Erythroblast (primary cell): ENCODE measurements at regions not wholly inside any gene's neighbourhood (a gene's known extent, or its start where the extent isn't known, plus 50 kb on each side); places are given as distances from the start of the nearest gene placed in this dataset.
"Not testable (repeated sequence)": the region's sequence is repeated elsewhere in the genome, so short reads cannot be mapped to it uniquely, and the experiment has no call there.

ENCODE experiments used
- DNase-seq, 2 experiments: peaks; one replicate each; lab custom pipeline; 2025; lab: John Stamatoyannopoulos, UW
- GATA1 ChIP-seq: IDR thresholded peaks from 2 replicates; pipeline ENCODE4 v1.6.1; 2011; ENCODE audit warnings: low read depth, mild to moderate bottlenecking, control low read depth, low read length, moderate library complexity
- POLR2A ChIP-seq: IDR thresholded peaks from 2 replicates; pipeline ENCODE4 v1.6.1; 2011; ENCODE audit warnings: mild to moderate bottlenecking, low read length

- peak; percentile 57 to 89 for DNase-seq
- TF ChIP-seq POLR2A: no peak
- TF ChIP-seq GATA1: no peak
Measured at GRCh38 chr7:119925581-119926289, 347.2 kb upstream of the KCND2 start.

DNA sequence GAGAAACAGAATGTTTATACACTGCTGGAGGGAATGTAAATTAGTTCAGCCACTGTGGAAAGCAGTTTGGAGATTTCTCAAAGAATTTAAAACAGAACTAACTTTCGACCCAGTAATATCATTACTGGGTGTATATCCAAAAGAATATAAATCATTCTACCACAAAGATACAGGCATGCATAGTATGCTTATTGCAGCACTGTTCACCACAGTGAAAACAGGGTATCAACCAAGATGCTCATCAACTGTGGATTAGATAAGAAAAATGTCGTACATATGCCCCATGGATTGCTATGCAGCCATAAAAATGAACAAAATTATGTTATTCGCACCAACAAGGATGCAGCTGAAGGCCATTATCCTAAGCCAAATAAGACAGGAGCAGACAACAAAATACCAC, 343.1 kb upstream of the KCND2 start:
- TF ChIP-seq POLR2A (no peak), GATA1 (no peak)
- no peak for DNase-seq

GRCh38 chr7:119931230-119931824, 341.6 kb upstream of the KCND2 start:
- DNase-seq: peak in 1 of 2 experiments; percentile 18
- no peak for TF ChIP-seq POLR2A
- no peak for TF ChIP-seq GATA1

DNA sequence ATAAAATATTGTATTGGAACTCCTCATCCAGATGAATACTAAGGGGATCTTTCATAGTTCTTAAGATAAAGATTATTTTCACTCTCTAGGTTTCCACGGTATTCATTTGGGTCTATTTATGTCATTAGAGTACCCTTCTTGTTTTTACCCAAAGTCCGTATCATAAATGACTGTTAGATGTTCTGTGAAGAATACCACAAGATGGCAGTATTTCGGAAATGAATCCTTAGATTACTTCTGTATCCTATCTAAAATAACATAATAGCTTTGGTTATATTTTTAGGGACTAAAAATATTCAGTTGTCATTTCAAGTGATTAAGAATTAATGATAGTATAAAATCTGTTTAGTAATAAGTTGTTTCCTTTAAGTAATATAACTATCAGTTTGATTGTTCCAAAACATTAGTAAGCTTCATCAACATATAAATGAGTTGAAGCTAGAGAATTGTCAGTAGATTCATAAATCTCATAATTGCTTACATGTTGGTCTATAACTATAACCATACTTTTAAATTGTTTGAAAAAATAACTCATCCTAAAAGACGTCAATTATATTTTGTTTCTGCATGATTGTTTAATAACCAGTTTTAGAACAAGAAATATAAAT, 337.5 kb upstream of the KCND2 start:
- peak; percentile 31 to 42 for DNase-seq
- no peak for TF ChIP-seq GATA1

DNA sequence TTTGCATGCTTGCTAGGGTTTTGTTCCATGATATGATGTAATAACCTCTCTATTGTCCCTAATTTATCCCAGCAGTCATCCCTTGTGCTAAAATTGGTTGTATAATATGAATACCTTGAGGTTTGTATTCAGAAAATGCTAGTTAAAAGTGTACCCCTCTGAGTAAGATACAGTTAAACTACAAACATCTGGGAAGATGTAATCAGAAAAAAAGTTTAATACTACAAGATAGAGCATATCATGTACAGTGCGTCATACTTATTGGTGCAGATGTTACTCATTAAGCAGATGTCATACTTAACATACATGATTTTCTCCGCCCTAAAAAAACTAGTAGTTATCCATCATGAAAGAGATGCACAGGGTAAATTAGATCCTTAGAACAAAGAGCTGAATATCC, 336.1 kb upstream of the KCND2 start:
- DNase-seq: no peak
- no peak for TF ChIP-seq POLR2A
- no peak for TF ChIP-seq GATA1

DNA sequence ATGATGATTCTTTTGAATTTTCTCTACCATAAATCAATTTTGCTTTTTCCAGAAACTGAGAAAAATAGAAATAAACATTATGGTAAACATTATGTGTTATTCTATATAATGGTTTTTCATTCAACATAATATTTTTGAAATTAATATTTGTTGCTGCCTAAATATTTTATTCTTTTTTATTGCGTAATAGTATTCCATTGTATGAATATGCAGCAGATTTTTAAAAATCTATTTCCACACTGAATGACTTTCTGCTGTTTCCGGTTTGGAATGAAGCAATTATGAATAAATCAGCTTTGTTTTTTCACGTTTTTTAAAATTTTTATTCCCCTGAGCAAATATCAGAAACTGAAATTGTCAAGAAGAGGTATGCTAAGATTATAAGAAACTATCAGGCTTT, 335.2 kb upstream of the KCND2 start:
- TF ChIP-seq POLR2A (no peak), GATA1 (no peak)
- no peak for DNase-seq

GRCh38 chr7:119943942-119944600, 328.9 kb upstream of the KCND2 start:
- DNase-seq: peak; percentile 13 to 55
- TF ChIP-seq POLR2A: no peak
- TF ChIP-seq GATA1: no peak

DNA sequence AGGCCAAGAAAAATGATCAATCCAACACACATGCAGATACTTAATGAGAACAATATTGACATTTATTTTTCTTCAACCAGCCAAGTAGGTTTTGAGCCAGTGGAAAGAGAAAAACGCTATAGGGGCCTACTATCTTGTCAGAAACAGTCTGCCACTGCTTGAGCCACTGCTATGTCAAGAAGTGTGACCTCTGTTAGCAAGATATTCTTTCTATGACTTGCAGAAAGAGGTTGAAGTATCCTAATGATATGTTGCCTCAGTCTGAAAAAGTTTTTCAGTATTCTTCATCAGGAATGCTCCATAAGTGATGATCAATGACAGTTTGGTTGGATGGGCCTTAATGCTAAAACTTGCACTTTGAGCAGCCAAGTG, 328.4 kb upstream of the KCND2 start:
- no peak for TF ChIP-seq POLR2A
- no peak for TF ChIP-seq GATA1
- DNase-seq: no peak

DNA sequence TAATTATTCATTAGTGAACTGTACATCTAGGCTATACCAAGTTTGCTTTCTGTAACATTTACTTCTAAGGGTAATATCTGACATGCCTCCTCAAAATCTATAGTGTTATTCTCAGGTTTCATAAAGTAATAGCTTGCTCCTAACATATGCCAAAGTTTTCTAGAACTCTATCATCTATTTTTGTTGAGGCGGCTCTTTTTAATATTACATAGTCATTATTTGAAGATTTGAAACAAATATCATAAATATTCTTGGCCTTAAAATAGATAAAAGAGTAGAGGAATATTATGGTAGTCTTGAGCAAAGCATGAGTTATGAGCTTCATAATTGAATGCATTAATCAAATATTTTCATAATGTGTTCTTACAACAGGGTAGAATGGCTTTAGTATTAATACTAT, 327.2 kb upstream of the KCND2 start:
- TF ChIP-seq GATA1: no peak
- TF ChIP-seq POLR2A: no peak

GRCh38 chr7:119949053-119949452, 323.9 kb upstream of the KCND2 start:
- no peak for DNase-seq
- no peak for TF ChIP-seq POLR2A
- no peak for TF ChIP-seq GATA1

More for the DNA sequence above, 327.2 kb upstream of the KCND2 start:
- DNase-seq: no peak

GRCh38 chr7:119950390-119951041, 322.5 kb upstream of the KCND2 start:
- DNase-seq: not testable (repeated sequence)

DNA sequence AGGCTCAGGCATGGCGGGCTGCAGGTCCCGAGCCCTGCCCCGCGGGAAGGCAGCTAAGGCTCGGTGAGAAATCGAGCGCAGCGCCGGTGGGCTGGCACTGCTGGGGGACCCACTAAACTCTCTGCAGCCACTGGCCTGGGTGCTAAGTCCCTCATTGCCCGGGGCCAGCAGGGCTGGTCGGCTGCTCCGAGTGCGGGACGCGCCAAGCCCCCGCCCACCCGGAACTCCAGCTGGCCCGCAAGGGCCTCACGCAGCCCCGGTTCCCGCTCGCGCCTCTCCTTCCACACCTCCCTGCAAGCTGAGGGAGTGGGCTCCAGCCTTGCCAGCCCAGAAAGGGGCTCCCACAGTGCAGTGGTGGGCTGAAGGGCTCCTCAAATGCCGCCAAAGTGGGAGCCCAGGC, 321.4 kb upstream of the KCND2 start:
- not testable (repeated sequence) for DNase-seq

DNA sequence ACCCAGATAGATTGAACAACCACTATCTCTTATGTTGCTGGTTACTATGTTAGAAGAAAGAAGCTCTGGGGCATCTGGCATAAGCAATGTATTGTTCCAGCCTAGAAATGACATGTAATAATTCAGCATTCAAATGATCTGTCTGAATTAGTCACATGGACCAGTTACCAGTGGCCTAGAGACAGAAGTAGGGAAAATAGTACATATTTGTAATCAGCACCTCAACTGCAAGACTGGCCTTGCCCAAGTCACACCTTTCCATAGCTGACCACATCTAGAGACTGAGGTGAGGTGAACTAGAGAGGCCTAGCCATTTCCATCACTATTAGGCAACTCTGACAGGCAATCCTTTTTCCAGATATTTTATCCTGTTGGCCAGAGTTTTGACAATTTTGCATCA, 315.6 kb upstream of the KCND2 start:
- no peak for TF ChIP-seq POLR2A
- TF ChIP-seq GATA1: no peak
- no peak for DNase-seq

- TF ChIP-seq POLR2A (no peak), GATA1 (no peak)
- no peak for DNase-seq
Measured at GRCh38 chr7:119959811-119960210, 313.2 kb upstream of the KCND2 start.
